Kidney epithelial cell (primary cell): ENCODE measurements at regions not wholly inside any gene's neighbourhood (a gene's known extent, or its start where the extent isn't known, plus 50 kb on each side); places are given as distances from the start of the nearest gene placed in this dataset.

Experiments
- DNase-seq: peaks from one replicate; pipeline ENCODE4 v3.0.0-alpha.2; 2010; ENCODE audit warnings: low read depth
- H3K27me3 ChIP-seq: 2 replicates; pipeline ENCODE4 v1.6.0; 2011; ENCODE audit warnings: low read length; ENCODE audit not compliant: control insufficient read depth, insufficient read depth
- H3K36me3 ChIP-seq: 2 replicates; pipeline ENCODE4 v1.5.1; 2011; ENCODE audit warnings: low read length; ENCODE audit not compliant: control insufficient read depth, insufficient read depth
- H3K4me3 ChIP-seq: 2 replicates; pipeline ENCODE4 v1.5.1; 2011; ENCODE audit warnings: low read depth, mild to moderate bottlenecking, control low read depth, low read length
- TF ChIP-seq, protein P1 (sequence below): IDR thresholded peaks from 2 replicates; pipeline ENCODE4 v1.5.1; 2011; ENCODE audit warnings: mild to moderate bottlenecking, moderate library complexity, low read length, control low read depth, inconsistent platforms; ENCODE audit not compliant: insufficient read depth, poor library complexity, severe bottlenecking

DNA sequence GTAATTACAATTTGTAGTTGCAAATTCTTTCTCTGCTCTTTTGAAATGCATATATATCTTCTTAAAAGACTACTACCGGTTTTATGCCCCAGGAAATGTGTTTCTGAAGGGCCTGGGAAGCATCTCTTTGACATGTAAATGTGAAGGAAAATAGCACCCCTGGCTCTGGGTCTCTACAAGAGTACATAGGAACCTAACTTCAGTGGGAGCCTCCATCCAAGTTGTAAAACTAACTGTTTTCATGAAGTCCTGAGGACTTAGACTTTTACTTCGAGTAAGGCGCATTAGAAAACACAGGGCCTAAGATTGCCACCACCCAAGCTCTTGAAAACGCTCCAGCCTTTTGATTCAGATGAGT lies 99.4 kb downstream of the CBLN2 start:
- no peak for DNase-seq
- TF ChIP-seq, protein P1, sequence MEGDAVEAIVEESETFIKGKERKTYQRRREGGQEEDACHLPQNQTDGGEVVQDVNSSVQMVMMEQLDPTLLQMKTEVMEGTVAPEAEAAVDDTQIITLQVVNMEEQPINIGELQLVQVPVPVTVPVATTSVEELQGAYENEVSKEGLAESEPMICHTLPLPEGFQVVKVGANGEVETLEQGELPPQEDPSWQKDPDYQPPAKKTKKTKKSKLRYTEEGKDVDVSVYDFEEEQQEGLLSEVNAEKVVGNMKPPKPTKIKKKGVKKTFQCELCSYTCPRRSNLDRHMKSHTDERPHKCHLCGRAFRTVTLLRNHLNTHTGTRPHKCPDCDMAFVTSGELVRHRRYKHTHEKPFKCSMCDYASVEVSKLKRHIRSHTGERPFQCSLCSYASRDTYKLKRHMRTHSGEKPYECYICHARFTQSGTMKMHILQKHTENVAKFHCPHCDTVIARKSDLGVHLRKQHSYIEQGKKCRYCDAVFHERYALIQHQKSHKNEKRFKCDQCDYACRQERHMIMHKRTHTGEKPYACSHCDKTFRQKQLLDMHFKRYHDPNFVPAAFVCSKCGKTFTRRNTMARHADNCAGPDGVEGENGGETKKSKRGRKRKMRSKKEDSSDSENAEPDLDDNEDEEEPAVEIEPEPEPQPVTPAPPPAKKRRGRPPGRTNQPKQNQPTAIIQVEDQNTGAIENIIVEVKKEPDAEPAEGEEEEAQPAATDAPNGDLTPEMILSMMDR: no peak
- H3K36me3 ChIP-seq: no peaks in the 10 kb centered on the region
- no peaks in the 10 kb centered on the region for H3K27me3 ChIP-seq
- no peak overlapping the region for H3K4me3 ChIP-seq

DNA sequence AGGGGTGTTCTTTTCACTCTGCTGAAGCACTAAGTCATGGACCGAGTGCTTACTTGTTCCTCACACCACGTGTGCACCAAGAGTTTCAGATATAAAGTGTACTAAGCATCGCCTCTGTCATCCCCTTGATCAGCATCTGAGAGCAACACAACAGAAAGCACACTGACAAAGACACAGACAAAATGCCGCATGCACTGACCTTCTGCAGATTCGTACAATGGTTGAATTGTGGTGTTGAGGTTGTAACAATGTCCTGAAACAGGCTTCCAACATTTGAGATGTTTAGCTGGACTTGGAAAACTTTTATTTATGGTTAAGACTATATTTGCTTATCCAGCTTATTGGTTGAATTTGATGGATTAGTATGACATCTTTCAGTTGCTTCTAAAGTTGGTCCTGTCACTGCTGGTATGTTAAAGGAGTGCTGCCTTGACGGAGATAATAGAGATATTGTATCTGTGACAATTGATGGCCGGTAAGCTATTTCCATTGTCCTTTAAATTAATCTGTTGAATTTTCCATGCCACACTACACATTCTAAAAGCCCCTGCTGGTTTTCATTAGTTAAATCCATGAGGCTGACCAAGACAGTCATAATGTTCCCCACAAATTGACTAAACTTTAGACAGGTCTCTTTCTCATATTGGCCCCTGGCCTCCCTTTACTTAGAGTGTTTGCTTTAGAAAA lies 99.9 kb downstream of the CBLN2 start:
- no peak for DNase-seq
- TF ChIP-seq, protein P1: no peak
- H3K36me3 ChIP-seq: no peaks in the 10 kb centered on the region
- H3K4me3 ChIP-seq: no peak overlapping the region
- H3K27me3 ChIP-seq: no peaks in the 10 kb centered on the region

DNA sequence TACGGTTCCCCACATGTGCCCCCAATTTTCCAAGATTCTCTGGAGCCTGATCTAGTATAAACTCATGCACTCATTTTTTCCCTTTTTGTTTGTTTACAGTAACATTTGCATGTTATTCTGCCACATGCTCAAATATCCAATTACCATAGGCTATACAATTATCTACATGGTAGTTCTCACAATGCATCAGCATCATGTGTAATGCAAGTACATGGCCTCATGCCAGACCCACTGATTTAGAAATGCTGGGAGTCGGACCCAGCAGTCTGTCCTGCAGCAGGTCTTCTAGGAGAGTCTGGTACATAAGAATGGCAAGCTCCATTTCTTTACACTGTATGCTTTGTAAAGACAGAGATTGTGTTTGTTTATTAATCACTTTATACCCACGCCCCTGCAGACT lies 107.7 kb downstream of the CBLN2 start:
- H3K36me3 ChIP-seq: no peaks in the 10 kb centered on the region
- TF ChIP-seq, protein P1: no peak
- no peaks in the 10 kb centered on the region for H3K27me3 ChIP-seq
- no peak for DNase-seq
- no peak overlapping the region for H3K4me3 ChIP-seq

DNA sequence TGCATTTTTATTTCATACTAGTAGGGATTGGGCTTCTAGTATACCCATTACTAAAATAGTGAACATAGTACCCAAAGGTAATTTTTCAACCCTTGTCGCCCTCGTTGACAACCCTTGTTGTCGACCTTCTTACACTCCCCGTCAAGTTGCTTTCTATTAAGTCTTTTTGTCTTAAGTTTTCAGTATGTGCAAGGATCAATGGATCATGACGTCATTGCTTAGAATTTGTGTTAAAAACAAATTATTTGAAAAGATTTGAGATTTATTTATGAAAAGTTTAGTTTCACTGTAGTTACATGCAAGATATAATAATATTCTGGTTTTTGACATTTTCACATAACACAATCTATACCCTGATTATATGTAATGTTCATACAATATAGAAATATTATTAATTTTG lies 110.4 kb downstream of the CBLN2 start:
- Histone ChIP-seq H3K27me3 (no peaks in the 10 kb centered on the region), H3K4me3 (no peak overlapping the region), H3K36me3 (no peaks in the 10 kb centered on the region)
- TF ChIP-seq, protein P1: no peak
- DNase-seq: no peak

DNA sequence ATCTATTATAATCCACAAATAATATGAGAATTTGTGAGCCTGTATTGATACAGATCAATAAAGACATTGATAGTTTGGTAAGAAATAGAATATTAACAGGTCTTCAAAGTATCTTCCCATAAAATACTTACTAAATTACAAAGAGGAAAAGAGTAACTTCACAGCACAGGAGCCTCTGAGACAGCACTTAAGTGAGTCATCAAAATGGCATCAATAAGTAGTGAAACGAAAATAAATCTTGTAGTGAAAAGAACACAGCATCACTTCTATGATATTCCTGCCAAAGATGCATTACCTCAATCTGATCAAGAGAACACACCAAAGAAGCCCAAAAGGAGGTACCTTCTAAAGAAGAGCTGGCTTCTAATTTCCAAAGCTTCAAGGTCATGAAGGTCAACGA lies 116.4 kb downstream of the CBLN2 start:
- Histone ChIP-seq H3K36me3 (no peaks in the 10 kb centered on the region), H3K4me3 (no peak overlapping the region), H3K27me3 (no peaks in the 10 kb centered on the region)
- TF ChIP-seq, protein P1: no peak
- no peak for DNase-seq

DNA sequence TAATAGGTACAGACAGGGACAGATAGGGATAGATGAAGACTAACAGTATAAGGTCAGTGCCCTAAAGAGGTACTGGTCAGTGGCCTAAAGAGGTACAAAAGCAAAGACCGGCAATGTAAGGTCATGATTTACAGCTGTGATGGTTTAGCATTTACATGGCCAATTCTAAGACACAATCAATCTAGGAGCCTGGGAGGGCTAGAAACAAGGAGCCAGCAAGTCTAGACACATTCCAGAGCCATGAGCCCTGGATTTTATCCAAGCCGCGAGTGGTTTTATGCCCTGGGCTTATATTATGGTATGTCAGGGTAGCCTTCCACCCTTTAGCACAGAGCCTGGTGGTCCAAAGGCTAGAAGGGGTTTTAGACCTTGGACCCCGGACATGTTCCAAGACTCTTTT lies 124.2 kb downstream of the CBLN2 start:
- H3K36me3 ChIP-seq: no peaks in the 10 kb centered on the region
- no peak overlapping the region for H3K4me3 ChIP-seq
- TF ChIP-seq, protein P1: no peak
- H3K27me3 ChIP-seq: no peaks in the 10 kb centered on the region
- no peak for DNase-seq
